DOHH2 (cell line): ENCODE measurements at regions not wholly inside any gene's neighbourhood (a gene's known extent, or its start where the extent isn't known, plus 50 kb on each side); places are given as distances from the start of the nearest gene placed in this dataset.
"Not testable (repeated sequence)": the region's sequence is repeated elsewhere in the genome, so short reads cannot be mapped to it uniquely, and the experiment has no call there.

Source experiments
- EZH2phosphoT487 ChIP-seq: fragments of 200-600 bp; sonication (generic); IDR thresholded peaks from 2 replicates; pipeline ENCODE4 v1.6.1; 2017; ENCODE audit warnings: borderline replicate concordance, mild to moderate bottlenecking, antibody characterized with exemption, low read length, moderate library complexity, mixed read lengths
- TF ChIP-seq, protein P1 (sequence below): fragments of 200-600 bp; sonication (generic); IDR thresholded peaks from one replicate; pipeline ENCODE4 v1.5.1; 2014; ENCODE audit warnings: antibody characterized with exemption, mild to moderate bottlenecking, low read depth, low read length; ENCODE audit not compliant: poor library complexity, severe bottlenecking

DNA sequence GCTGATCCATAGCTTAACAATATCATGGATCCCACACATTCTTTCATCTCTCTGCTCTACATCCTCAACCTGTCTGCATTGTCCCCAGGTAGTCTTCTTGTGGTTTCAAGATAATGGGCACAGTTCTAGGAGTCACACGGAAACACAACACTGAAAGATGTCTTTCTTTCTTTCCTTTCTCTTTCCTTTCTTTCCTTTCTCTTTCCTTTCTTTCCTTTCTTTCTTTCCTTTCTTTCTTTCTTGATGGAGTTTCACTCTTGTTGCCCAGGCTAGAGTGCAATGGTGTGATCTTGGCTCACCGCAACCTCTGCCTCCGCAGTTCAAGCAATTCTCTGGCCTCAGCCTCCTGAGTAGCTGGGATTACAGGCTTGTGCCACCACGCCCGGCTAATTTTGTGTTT is 76.2 kb upstream of the PPM1B start:
- TF ChIP-seq, protein P1, sequence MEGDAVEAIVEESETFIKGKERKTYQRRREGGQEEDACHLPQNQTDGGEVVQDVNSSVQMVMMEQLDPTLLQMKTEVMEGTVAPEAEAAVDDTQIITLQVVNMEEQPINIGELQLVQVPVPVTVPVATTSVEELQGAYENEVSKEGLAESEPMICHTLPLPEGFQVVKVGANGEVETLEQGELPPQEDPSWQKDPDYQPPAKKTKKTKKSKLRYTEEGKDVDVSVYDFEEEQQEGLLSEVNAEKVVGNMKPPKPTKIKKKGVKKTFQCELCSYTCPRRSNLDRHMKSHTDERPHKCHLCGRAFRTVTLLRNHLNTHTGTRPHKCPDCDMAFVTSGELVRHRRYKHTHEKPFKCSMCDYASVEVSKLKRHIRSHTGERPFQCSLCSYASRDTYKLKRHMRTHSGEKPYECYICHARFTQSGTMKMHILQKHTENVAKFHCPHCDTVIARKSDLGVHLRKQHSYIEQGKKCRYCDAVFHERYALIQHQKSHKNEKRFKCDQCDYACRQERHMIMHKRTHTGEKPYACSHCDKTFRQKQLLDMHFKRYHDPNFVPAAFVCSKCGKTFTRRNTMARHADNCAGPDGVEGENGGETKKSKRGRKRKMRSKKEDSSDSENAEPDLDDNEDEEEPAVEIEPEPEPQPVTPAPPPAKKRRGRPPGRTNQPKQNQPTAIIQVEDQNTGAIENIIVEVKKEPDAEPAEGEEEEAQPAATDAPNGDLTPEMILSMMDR = not testable (repeated sequence)
- TF ChIP-seq EZH2phosphoT487 = not testable (repeated sequence)
